ENCODE measurements at regions not wholly inside any gene's neighbourhood (a gene's known extent, or its start where the extent isn't known, plus 50 kb on each side); places are given as distances from the start of the nearest gene placed in this dataset.

GRCh38 chr5:148763996-148764395, 62.4 kb upstream of the ADRB2 start:
- H3K4me1 ChIP-seq (ENCODE audit: control insufficient read depth in 1 of 2, insufficient read depth in 2 of 2, low read length in 2 of 2), result peaks cover 49 to 63% of the 10 kb centered on the region in 2 donors
- no peak for TF ChIP-seq CTCF (IDR thresholded peaks at IDR 0.05)
- no peaks in the 10 kb centered on the region for H3K36me3 Mint-ChIP-seq

GRCh38 chr5:148765061-148765460, 61.4 kb upstream of the ADRB2 start:
- TF ChIP-seq CTCF (IDR thresholded peaks at IDR 0.05), result no peak
- peaks cover 63% of the 10 kb centered on the region for H3K4me1 Mint-ChIP-seq
- peaks cover 47 to 60% of the 10 kb centered on the region in 2 donors for H3K4me1 ChIP-seq (ENCODE audit: control insufficient read depth in 1 of 2, insufficient read depth in 2 of 2, low read length in 2 of 2)
- no peak overlapping the region for H2AFZ ChIP-seq (ENCODE audit: insufficient read depth, low read depth, low read length, poor library complexity, severe bottlenecking)
- H4K20me1 ChIP-seq (ENCODE audit: insufficient read depth, low read length), result no peaks in the 10 kb centered on the region
- no peak for DNase-seq
- H3K79me2 ChIP-seq (ENCODE audit: insufficient read depth, low read length), result no peaks in the 10 kb centered on the region
- H3K27ac ChIP-seq (ENCODE audit: low read depth in 1 of 2, low read length in 2 of 2), result peak overlapping the region in 1 of 2 donors; percentile 79
- no peak overlapping the region for H3K9ac ChIP-seq (ENCODE audit: insufficient read depth, low read length, poor library complexity, severe bottlenecking)
- H3K4me3 Mint-ChIP-seq, result no peak overlapping the region
- no peaks in the 10 kb centered on the region for H3K9me3 ChIP-seq (replicated peaks in 1 of 2; ENCODE audit: control insufficient read depth in 1 of 2, insufficient read depth in 1 of 2, low read length in 2 of 2)
- H3K36me3 ChIP-seq (replicated peaks in 1 of 2; ENCODE audit: control insufficient read depth in 1 of 2, insufficient read depth in 2 of 2, low read length in 2 of 2), result no peaks in the 10 kb centered on the region
- no peak overlapping the region for H3K4me3 ChIP-seq (replicated peaks in 1 of 3; ENCODE audit: low read depth in 2 of 3, low read length in 3 of 3)
- no peaks in the 10 kb centered on the region for H3K36me3 Mint-ChIP-seq
- H3K4me2 ChIP-seq (replicated peaks; ENCODE audit: extremely low read depth, low read length, poor library complexity, severe bottlenecking), result no peak overlapping the region
- WGBS (ENCODE audit: insufficient coverage), result no CpG with 5 or more reads among the region's 1 CpG
- peaks cover 0 to 2% (median 2%) of the 10 kb centered on the region in 3 donors for H3K27me3 Mint-ChIP-seq (ENCODE audit: low read depth in 3 of 3)
- peaks cover 0 to 1% (median 0%) of the 10 kb centered on the region in 7 donors for H3K9me3 Mint-ChIP-seq
- peak overlapping the region in 1 of 7 donors; percentile 15 for H3K27ac Mint-ChIP-seq
- no peaks in the 10 kb centered on the region for H3K27me3 ChIP-seq (ENCODE audit: control insufficient read depth in 2 of 2, insufficient read depth in 2 of 2, low read length in 2 of 2)
- intact Hi-C loops (cut with micrococcal nuclease), result no loop called here

More at GRCh38 chr5:148763996-148764395, 62.4 kb upstream of the ADRB2 start:
- no peak overlapping the region for H3K4me3 Mint-ChIP-seq
- H3K27me3 Mint-ChIP-seq (ENCODE audit: low read depth in 3 of 3), result peaks cover 0 to 2% (median 2%) of the 10 kb centered on the region in 3 donors
- DNase-seq, result no peak
- Histone ChIP-seq H3K4me2 (replicated peaks; ENCODE audit: extremely low read depth, low read length, poor library complexity, severe bottlenecking) (no peak overlapping the region), H4K20me1 (ENCODE audit: insufficient read depth, low read length) (no peaks in the 10 kb centered on the region), H3K27ac (ENCODE audit: low read depth in 1 of 2, low read length in 2 of 2) (no peak overlapping the region), H3K4me3 (replicated peaks in 1 of 3; ENCODE audit: low read depth in 2 of 3, low read length in 3 of 3) (no peak overlapping the region), H3K36me3 (replicated peaks in 1 of 2; ENCODE audit: control insufficient read depth in 1 of 2, insufficient read depth in 2 of 2, low read length in 2 of 2) (no peaks in the 10 kb centered on the region), H2AFZ (ENCODE audit: insufficient read depth, low read depth, low read length, poor library complexity, severe bottlenecking) (no peak overlapping the region), H3K9me3 (replicated peaks in 1 of 2; ENCODE audit: control insufficient read depth in 1 of 2, insufficient read depth in 1 of 2, low read length in 2 of 2) (no peaks in the 10 kb centered on the region), H3K27me3 (ENCODE audit: control insufficient read depth in 2 of 2, insufficient read depth in 2 of 2, low read length in 2 of 2) (no peaks in the 10 kb centered on the region), H3K9ac (ENCODE audit: insufficient read depth, low read length, poor library complexity, severe bottlenecking) (no peak overlapping the region), H3K79me2 (ENCODE audit: insufficient read depth, low read length) (no peaks in the 10 kb centered on the region)
- no peak overlapping the region for H3K27ac Mint-ChIP-seq
- intact Hi-C loops (cut with micrococcal nuclease), result no loop called here
- H3K4me1 Mint-ChIP-seq, result peaks cover 69% of the 10 kb centered on the region
- peaks cover 0 to 1% (median 0%) of the 10 kb centered on the region in 7 donors for H3K9me3 Mint-ChIP-seq
- WGBS (ENCODE audit: insufficient coverage), result 100% methylated on average over 1 of the region's 1 CpG

Data from CD14-positive monocyte (primary cell).